GM19025 (cell line): ENCODE measurements at regions not wholly inside any gene's neighbourhood (a gene's known extent, or its start where the extent isn't known, plus 50 kb on each side); places are given as distances from the start of the nearest gene placed in this dataset.

ENCODE experiments used
- ATAC-seq: cut with Tn5 transposase; IDR thresholded peaks from one replicate; pipeline ENCODE4 v1.9.1; 2021; ENCODE audit warnings: mild to moderate bottlenecking, low read depth, moderate library complexity; ENCODE audit not compliant: unreplicated experiment

- no peak for ATAC-seq
Measured at GRCh38 chr11:119550053-119550752, 127.2 kb upstream of the THY1 start.

- ATAC-seq, result no peak
Measured at GRCh38 chr11:119547511-119547910, 124.5 kb upstream of the THY1 start.

GRCh38 chr11:119545978-119546915 is 123.3 kb upstream of the THY1 start:
- ATAC-seq, result no peak

- no peak for ATAC-seq
Measured at GRCh38 chr11:119540370-119541125, 117.6 kb upstream of the THY1 start.

GRCh38 chr11:119539583-119539982 is 116.6 kb upstream of the THY1 start:
- no peak for ATAC-seq

- ATAC-seq, result no peak
Measured at GRCh38 chr11:119538753-119539152, 115.8 kb upstream of the THY1 start.

GRCh38 chr11:119537306-119538253 is 114.6 kb upstream of the THY1 start:
- ATAC-seq, result no peak

GRCh38 chr11:119536801-119537200 is 113.8 kb upstream of the THY1 start:
- no peak for ATAC-seq

- no peak for ATAC-seq
Measured at GRCh38 chr11:119533921-119534736, 111.2 kb upstream of the THY1 start.

- ATAC-seq, result no peak
Measured at GRCh38 chr11:119533462-119533861, 110.5 kb upstream of the THY1 start.

- no peak for ATAC-seq
Measured at GRCh38 chr11:119532551-119532950, 109.6 kb upstream of the THY1 start.

GRCh38 chr11:119531623-119532022 is 108.7 kb upstream of the THY1 start:
- no peak for ATAC-seq

- ATAC-seq, result no peak
Measured at GRCh38 chr11:119531056-119531455, 108.1 kb upstream of the THY1 start.

- ATAC-seq, result no peak
Measured at GRCh38 chr11:119530509-119530908, 107.5 kb upstream of the THY1 start.

GRCh38 chr11:119529936-119530335 is 107.0 kb upstream of the THY1 start:
- no peak for ATAC-seq

GRCh38 chr11:119529063-119529845 is 106.3 kb upstream of the THY1 start:
- no peak for ATAC-seq

- no peak for ATAC-seq
Measured at GRCh38 chr11:119525867-119526196, 102.9 kb upstream of the THY1 start.

- no peak for ATAC-seq
Measured at GRCh38 chr11:119525180-119525866, 102.4 kb upstream of the THY1 start.
